ENCODE measurements at regions not wholly inside any gene's neighbourhood (a gene's known extent, or its start where the extent isn't known, plus 50 kb on each side); places are given as distances from the start of the nearest gene placed in this dataset.

DNA sequence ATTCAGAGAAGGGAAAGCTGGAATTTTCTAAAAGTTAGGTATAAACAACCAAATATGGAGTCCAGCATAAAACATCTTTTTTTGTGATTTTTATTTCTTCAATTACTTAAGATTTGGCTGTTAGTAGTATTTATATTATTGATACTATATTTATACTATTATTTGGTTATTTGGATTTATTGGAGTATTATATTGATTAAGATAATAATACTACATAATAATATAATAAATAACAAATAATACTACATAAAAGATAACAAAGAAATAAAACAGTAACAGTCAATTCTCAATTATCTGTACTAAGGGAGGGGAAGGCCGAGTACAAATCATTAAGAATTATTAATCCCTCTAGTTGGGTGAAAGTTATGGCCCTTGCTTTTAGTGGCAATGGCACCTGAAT, 66.0 kb upstream of the IRF2 start:
- no peak overlapping the region for H4K8ac ChIP-seq (ENCODE audit: extremely low read depth, insufficient read depth, low read length)
- no peak overlapping the region for H3K27ac ChIP-seq (ENCODE audit: low read depth, low read length)
- no peaks in the 10 kb centered on the region for H3K79me2 ChIP-seq (ENCODE audit: control insufficient read depth in 1 of 2, insufficient read depth in 2 of 2, low read length in 2 of 2)
- H3K4me1 ChIP-seq (replicated peaks in 1 of 4; ENCODE audit: control insufficient read depth in 3 of 4, insufficient read depth in 4 of 4, low read length in 3 of 4) = peaks cover 0 to 6% (median 3%) of the 10 kb centered on the region in 4 experiments; a peak in 5 of 7 replicates
- no peaks in the 10 kb centered on the region for H3K27me3 ChIP-seq (replicated peaks in 1 of 4; ENCODE audit: control insufficient read depth in 3 of 4, extremely low read depth in 1 of 4, insufficient read depth in 3 of 4, low read length in 3 of 4)
- no peaks in the 10 kb centered on the region for H3K23me2 ChIP-seq (ENCODE audit: low read depth, low read length)
- TF ChIP-seq TCF12 (IDR thresholded peaks at IDR 0.05; ENCODE audit: low read depth, low read length) (no peak), POLR2A (IDR thresholded peaks at IDR 0.05; ENCODE audit: control extremely low read depth in 1 of 2, low read depth in 2 of 2, low read length in 2 of 2) (no peak), HDAC6 (IDR thresholded peaks at IDR 0.05; ENCODE audit: low read depth, low read length) (no peak), ASH2L (IDR thresholded peaks at IDR 0.05; ENCODE audit: low read length) (no peak), CBX5 (IDR thresholded peaks at IDR 0.05; ENCODE audit: low read depth, low read length) (no peak), NANOG (IDR thresholded peaks at IDR 0.05; ENCODE audit: insufficient read depth, low read depth, low read length, poor library complexity, severe bottlenecking) (no peak)
- TF ChIP-seq, protein P1, sequence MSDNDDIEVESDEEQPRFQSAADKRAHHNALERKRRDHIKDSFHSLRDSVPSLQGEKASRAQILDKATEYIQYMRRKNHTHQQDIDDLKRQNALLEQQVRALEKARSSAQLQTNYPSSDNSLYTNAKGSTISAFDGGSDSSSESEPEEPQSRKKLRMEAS (IDR thresholded peaks at IDR 0.05) = no peak
- no peaks in the 10 kb centered on the region for H3K36me3 ChIP-seq (ENCODE audit: control insufficient read depth in 2 of 4, insufficient read depth in 4 of 4, low read length in 3 of 4)
- no peak overlapping the region for H4K5ac ChIP-seq (ENCODE audit: insufficient read length, low read depth, low read length)
- no peaks in the 10 kb centered on the region for H3K9me3 ChIP-seq (ENCODE audit: insufficient read depth in 2 of 2, low read depth in 1 of 2, low read length in 1 of 2)
- no peak overlapping the region for H3K9ac ChIP-seq (replicated peaks in 1 of 4; ENCODE audit: extremely low read depth in 1 of 4, low read depth in 3 of 4, low read length in 3 of 4)
- no peak overlapping the region for H2AK5ac ChIP-seq (ENCODE audit: low read depth, low read length)
- no peak overlapping the region for H3K56ac ChIP-seq (replicated peaks; ENCODE audit: insufficient read length, low read depth, low read length)
- POLR2A ChIA-PET (ENCODE audit: partially characterized antibody) = no interaction called here
- no peak overlapping the region for H2AFZ ChIP-seq (ENCODE audit: low read length)
- H3K23ac ChIP-seq (ENCODE audit: insufficient read length) = no peak overlapping the region
- no peak overlapping the region for H2BK15ac ChIP-seq (ENCODE audit: low read length)
- no peak overlapping the region for H3K18ac ChIP-seq (ENCODE audit: extremely low read depth, low read length)
- no peak overlapping the region for H3K4me2 ChIP-seq (ENCODE audit: insufficient read depth in 1 of 2, low read depth in 2 of 2, low read length in 2 of 2)
- no peak overlapping the region for H2BK12ac ChIP-seq (ENCODE audit: low read depth, low read length)
- H3K4me3 ChIP-seq (ENCODE audit: extremely low read depth in 1 of 4, insufficient read depth in 2 of 4, low read depth in 3 of 4, low read length in 4 of 4) = no peak overlapping the region
- CTCF ChIA-PET (ENCODE audit: partially characterized antibody) = interaction anchor here (1.2 to 2.1 kb wide), 2 partner anchors 88 to 276 kb away, joined by 3 to 9 read pairs; no protein-coding TSS in a partner anchor
- no peak overlapping the region for H4K91ac ChIP-seq (replicated peaks; ENCODE audit: insufficient read length, low read length)
- no peak for DNase-seq (ENCODE audit: low read depth in 1 of 2, low spot score in 2 of 2)
- no peak overlapping the region for H2BK120ac ChIP-seq (replicated peaks; ENCODE audit: low read depth, low read length)
- no peaks in the 10 kb centered on the region for H4K20me1 ChIP-seq (replicated peaks in 1 of 2; ENCODE audit: control insufficient read depth in 1 of 2, insufficient read depth in 2 of 2, low read length in 2 of 2)
- H2BK5ac ChIP-seq (ENCODE audit: low read depth, low read length) = no peak overlapping the region
- H3K4ac ChIP-seq (replicated peaks; ENCODE audit: insufficient read length, low read depth, low read length) = no peak overlapping the region
- H3K79me1 ChIP-seq (ENCODE audit: low read depth, low read length) = no peaks in the 10 kb centered on the region
- FAIRE-seq = no peak
- H2BK20ac ChIP-seq (ENCODE audit: low read length) = no peak overlapping the region
- 90% methylated on average over 1 of the region's 1 CpG; no CpG with 5 or more reads in 1 of the 2 experiments for WGBS, 2 experiments (ENCODE audit: extremely low coverage in 1 of 2, insufficient coverage in 1 of 2, insufficient read length in 1 of 2, insufficient replicate concordance in 2 of 2, low coverage in 1 of 2, low lambda C conversion rate in 2 of 2, missing lambda C conversion rate in 1 of 2)
- H3K14ac ChIP-seq (ENCODE audit: insufficient read length) = no peak overlapping the region
